K562 (cell line): ENCODE measurements at regions not wholly inside any gene's neighbourhood (a gene's known extent, or its start where the extent isn't known, plus 50 kb on each side); places are given as distances from the start of the nearest gene placed in this dataset.

Experiments used
- ATAC-seq: fragments of 200-7000 bp; cut with Tn5 transposase; 3 replicates; pipeline ENCODE4 v1.9.1; 2020; ENCODE audit warnings: moderate library complexity
- BruUV-seq: library from RNA; stranded (reverse); fragments of 400-500 nt; replicated peaks from 2 replicates; lab custom pipeline; 2021; lab: Mats Ljungman, UMichigan
- CTCF ChIA-PET: fragments of 300-600 bp; formaldehyde crosslinking; extraction: SDS; loops from one replicate; lab custom pipeline; 2021; ENCODE audit warnings: low intra/inter-chr PET ratio; lab: Yijun Ruan, JAX
- POLR2A ChIA-PET: fragments of 300-600, 350-650 bp; sonication (Branson Sonifier 250); formaldehyde crosslinking; extraction: SDS; loops from one replicate; lab custom pipeline; 2021; ENCODE audit warnings: antibody characterized with exemption, inconsistent platforms; lab: Yijun Ruan, JAX
- DNase-seq, 4 experiments: peaks; one replicate each; pipeline versions ENCODE4 v3.0.0 to v3.0.0-alpha.2; 2011 to 2018; ENCODE audit warnings: low spot score in 3 of 4, mixed read lengths in 3 of 4; ENCODE audit errors: extremely low read depth in 1 of 4
- FAIRE-seq: peaks from 2 replicates; lab custom pipeline; 2011; peaks lifted over from hg19 to GRCh38; lab: Jason Lieb, UNC
- H2AFZ ChIP-seq: 2 replicates; pipeline ENCODE4 v1.6.0; 2011; ENCODE audit warnings: low read depth, low read length, control low read depth, inconsistent platforms
- H3K27ac ChIP-seq: fragments of 200-600 bp; 3 replicates; pipeline ENCODE4 v1.8.0; 2011; ENCODE audit warnings: low read depth, mild to moderate bottlenecking, control low read depth, inconsistent platforms, low read length, moderate library complexity, mixed read lengths; ENCODE audit errors: extremely low read depth
- H3K27me3 ChIP-seq, 2 experiments: fragments of 300-600 bp in 1 of 2; 2 replicates in 1 of 2; 3 replicates in 1 of 2; pipeline versions ENCODE4 v1.6.0 to v1.8.0; 2011; ENCODE audit warnings: inconsistent platforms in 2 of 2, low read length in 2 of 2, mild to moderate bottlenecking in 1 of 2, mixed read lengths in 1 of 2, moderate library complexity in 1 of 2; ENCODE audit not compliant: control insufficient read depth in 2 of 2, insufficient read depth in 2 of 2
- H3K36me3 ChIP-seq: fragments of 300-600 bp; 3 replicates; pipeline ENCODE4 v1.8.0; 2011; ENCODE audit warnings: mild to moderate bottlenecking, low read length, inconsistent platforms; ENCODE audit not compliant: control insufficient read depth, insufficient read depth
- H3K4me1 ChIP-seq, 2 experiments: fragments of 200-600 bp in 1 of 2; replicated peaks in 1 of 2; 2 replicates in 1 of 2; 3 replicates in 1 of 2; pipeline versions ENCODE4 v1.5.1 to v1.8.0; 2011; ENCODE audit warnings: inconsistent platforms in 2 of 2, low read length in 2 of 2, mild to moderate bottlenecking in 1 of 2, mixed read lengths in 1 of 2, moderate library complexity in 1 of 2; ENCODE audit not compliant: control insufficient read depth in 2 of 2, insufficient read depth in 2 of 2
- H3K4me2 ChIP-seq: 2 replicates; pipeline ENCODE4 v1.6.1; 2011; ENCODE audit warnings: low read length, control low read depth, inconsistent platforms, mixed read lengths; ENCODE audit not compliant: insufficient read depth
- H3K4me3 ChIP-seq: fragments of 200-600 bp; sonication (generic), shearing (Covaris generic); 2 replicates; pipeline ENCODE4 v1.5.1; 2016; ENCODE audit warnings: control low read depth, inconsistent platforms
- H3K79me2 ChIP-seq: fragments of 200-600 bp; 3 replicates; pipeline ENCODE4 v1.8.0; 2011; ENCODE audit warnings: low read length, inconsistent platforms; ENCODE audit not compliant: control insufficient read depth, insufficient read depth
- H3K9ac ChIP-seq, 2 experiments: 2 replicates each; pipeline versions ENCODE4 v1.6.0 to v1.6.1; 2011; ENCODE audit warnings: low read depth in 2 of 2, low read length in 2 of 2, control low read depth in 1 of 2, inconsistent platforms in 1 of 2, mild to moderate bottlenecking in 1 of 2, mixed read lengths in 1 of 2; ENCODE audit not compliant: insufficient read depth in 1 of 2
- H3K9me1 ChIP-seq: one replicate; pipeline ENCODE4 v1.6.0; 2011; ENCODE audit warnings: inconsistent platforms, mild to moderate bottlenecking, low read length, moderate library complexity; ENCODE audit not compliant: control insufficient read depth, insufficient read depth
- H3K9me3 ChIP-seq: replicated peaks from 2 replicates; pipeline ENCODE4 v1.5.1; 2011; ENCODE audit warnings: low read depth, low read length, inconsistent platforms; ENCODE audit not compliant: control insufficient read depth, insufficient read depth
- H4K20me1 ChIP-seq: replicated peaks from 2 replicates; pipeline ENCODE4 v1.6.1; 2011; ENCODE audit warnings: low read length, inconsistent platforms, mixed read lengths; ENCODE audit not compliant: control insufficient read depth, insufficient read depth
- MEIS2 ChIP-seq: fragments of 450-650 bp; IDR thresholded peaks from 2 replicates; pipeline ENCODE4 v1.6.1; 2014; ENCODE audit warnings: mild to moderate bottlenecking; ENCODE audit not compliant: partially characterized antibody
- NR1H2 ChIP-seq: sonication (generic); formaldehyde crosslinking; IDR thresholded peaks from 2 replicates; pipeline ENCODE4 v1.4.0; 2020; ENCODE audit warnings: mild to moderate bottlenecking, missing genetic modification reagents
- NRF1 ChIP-seq, 2 experiments: fragments of 450-650 bp; IDR thresholded peaks in 1 of 2; conservative IDR thresholded peaks in 1 of 2; 2 replicates each; pipeline ENCODE4 v1.6.1; 2014; ENCODE audit warnings: mild to moderate bottlenecking in 2 of 2
- REST ChIP-seq, 2 experiments: fragments of 450-650 bp; formaldehyde crosslinking in 1 of 2; IDR thresholded peaks; 2 replicates each; pipeline versions ENCODE4 v1.4.0 to v1.6.1; 2014 to 2020; ENCODE audit warnings: mild to moderate bottlenecking in 2 of 2, borderline replicate concordance in 1 of 2, low read depth in 1 of 2
- SFPQ ChIP-seq: fragments of 200-400 bp; formaldehyde crosslinking; IDR thresholded peaks from 2 replicates; pipeline ENCODE4 v1.6.1; 2017; ENCODE audit warnings: mild to moderate bottlenecking, low read depth, low read length, moderate library complexity
- SRSF1 ChIP-seq: fragments of 200-400 bp; formaldehyde crosslinking; IDR thresholded peaks from 2 replicates; pipeline ENCODE4 v1.6.1; 2017; ENCODE audit warnings: mild to moderate bottlenecking, low read depth, low read length, moderate library complexity
- ZNF644 ChIP-seq: fragments of 200-800 bp; sonication (Bioruptor generic); IDR thresholded peaks from 2 replicates; pipeline ENCODE4 v1.6.1; 2016; ENCODE audit warnings: low read depth, missing genetic modification characterization, missing compliant biosample characterization
- WGBS: fragments of 100-300 bp; shearing (Covaris generic); methylation state at CpG from one replicate; pipeline ENCODE4 v1.1.6; 2016; ENCODE audit warnings: low coverage, mixed read lengths; ENCODE audit not compliant: insufficient coverage; ENCODE audit errors: missing lambda C conversion rate; 5-methylcytosine and 5-hydroxymethylcytosine counted together
- in situ Hi-C: fragments of 300-500 bp; cut with MboI; formaldehyde crosslinking; loops from 4 replicates; pipeline ENCODE4 v1.15.0; 2018; ENCODE audit warnings: inconsistent platforms, mixed read lengths
- intact Hi-C: fragments of 100-400 bp; cut with micrococcal nuclease; formaldehyde crosslinking; loops from 2 replicates; pipeline ENCODE4 v1.14.2; 2022

- no TSS peak for BruUV-seq
- peak; percentile 29 for FAIRE-seq
- peak; percentile 85 for ATAC-seq
Measured at GRCh38 chr7:37570145-37570544, 113.4 kb upstream of the GPR141 start.

GRCh38 chr7:37571806-37572205 lies 111.8 kb upstream of the GPR141 start:
- TF ChIP-seq NR1H2 (no peak), REST (IDR thresholded peaks at IDR 0.05; ENCODE audit: borderline replicate concordance) (no peak), REST (CRISPR knock-in tag; IDR thresholded peaks at IDR 0.05; ENCODE audit: low read depth) (no peak), SFPQ (no peak), ZNF644 (tag) (no peak)
- ChIA-PET POLR2A (no interaction called here), CTCF (no interaction called here)

More at GRCh38 chr7:37570145-37570544, 113.4 kb upstream of the GPR141 start:
- no peaks in the 10 kb centered on the region for H3K9me1 ChIP-seq
- H2AFZ ChIP-seq, result peak overlapping the region; percentile 84
- POLR2A ChIA-PET, result no interaction called here
- no peaks in the 10 kb centered on the region for H3K9me3 ChIP-seq
- no peaks in the 10 kb centered on the region for H3K36me3 ChIP-seq
- H3K27ac ChIP-seq, result no peak overlapping the region
- in situ Hi-C loops, result no loop called here
- H3K4me1 ChIP-seq, result no peaks in the 10 kb centered on the region; a peak in 1 of 5 replicates
- no peaks in the 10 kb centered on the region for H3K79me2 ChIP-seq
- H3K27me3 ChIP-seq, result no peaks in the 10 kb centered on the region
- intact Hi-C loops, result no loop called here
- TF ChIP-seq MEIS2, result peak; percentile 45
- peak; percentile 93 to 94 for TF ChIP-seq NRF1 (conservative IDR thresholded peaks at IDR 0.05 in 1 of 2, IDR thresholded peaks at IDR 0.05 in 1 of 2)
- TF ChIP-seq SRSF1, result no peak
- DNase-seq, result peak in 2 of 4 experiments; percentile 8 to 74
- H3K4me3 ChIP-seq, result peak overlapping the region; percentile 15; the same call in 1 of the 2 replicates
- H4K20me1 ChIP-seq, result no peaks in the 10 kb centered on the region
- H3K9ac ChIP-seq, result no peak overlapping the region
- CTCF ChIA-PET, result no interaction called here
- H3K4me2 ChIP-seq, result peak overlapping the region; percentile 62
- WGBS, result 7% methylated on average over 6 of the region's 6 CpGs

More at GRCh38 chr7:37571806-37572205, 111.8 kb upstream of the GPR141 start:
- Histone ChIP-seq H3K36me3 (no peaks in the 10 kb centered on the region), H3K4me3 (no peak overlapping the region), H3K4me1 (no peaks in the 10 kb centered on the region; a peak in 1 of 5 replicates), H4K20me1 (no peaks in the 10 kb centered on the region), H3K27me3 (no peaks in the 10 kb centered on the region), H3K4me2 (no peak overlapping the region), H3K9ac (no peak overlapping the region), H3K79me2 (no peaks in the 10 kb centered on the region), H3K27ac (no peak overlapping the region), H2AFZ (no peak overlapping the region), H3K9me3 (no peaks in the 10 kb centered on the region), H3K9me1 (no peaks in the 10 kb centered on the region)
- in situ Hi-C loops (no loop called here), intact Hi-C loops (no loop called here)
- DNase-seq (no peak), ATAC-seq (no peak), FAIRE-seq (no peak)
- 2% methylated on average over 3 of the region's 3 CpGs for WGBS
- no TSS peak for BruUV-seq
